ENCODE measurements at regions not wholly inside any gene's neighbourhood (a gene's known extent, or its start where the extent isn't known, plus 50 kb on each side); places are given as distances from the start of the nearest gene placed in this dataset.

DNA sequence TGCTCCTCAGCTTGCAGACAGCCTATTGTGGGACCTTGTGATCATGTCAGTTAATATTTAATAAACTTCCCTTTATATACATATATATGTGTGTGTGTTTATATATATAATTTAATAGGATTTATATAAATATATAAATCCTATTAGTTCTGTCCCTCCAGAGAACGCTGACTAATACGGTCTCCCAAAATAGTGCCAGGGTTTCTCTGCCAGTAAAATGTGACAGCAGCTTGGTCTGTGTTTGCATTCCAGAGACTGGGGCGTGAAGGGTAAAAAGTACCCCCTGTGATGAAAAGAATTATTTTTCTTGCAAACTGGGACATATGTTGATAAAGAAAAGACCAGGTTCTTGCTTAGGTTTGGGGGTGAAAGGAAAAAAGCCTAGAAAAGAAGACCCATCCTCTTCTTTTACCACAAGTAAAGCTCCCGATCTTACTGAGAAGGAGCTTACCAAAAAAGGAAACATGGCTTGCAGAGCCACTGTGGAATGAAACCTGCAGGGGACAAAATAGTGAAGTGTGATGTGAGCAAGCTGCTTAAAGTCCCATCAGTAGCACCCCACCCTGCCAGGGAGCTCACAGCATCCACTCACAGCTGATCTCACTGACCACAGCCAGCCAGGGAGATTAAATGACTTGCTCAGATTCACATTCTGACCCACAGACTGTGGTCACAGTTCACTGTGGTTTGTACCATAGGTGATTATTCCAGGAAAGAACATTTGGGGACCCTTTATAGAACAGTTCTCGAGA is 110.9 kb upstream of the RMP24 start:
- TF ChIP-seq CTCF (IDR thresholded peaks at IDR 0.05; ENCODE audit: borderline replicate concordance, control extremely low read depth, extremely low read depth, insufficient read depth, missing control alignments), result no peak
- in situ Hi-C loops (cut with MboI; ENCODE audit: low sequenced_read_pairs, unreplicated experiment), result no loop called here
- no peak for DNase-seq (ENCODE audit: low spot score)

GRCh38 chr18:35862119-35862640 is 110.3 kb upstream of the RMP24 start:
- in situ Hi-C loops (cut with MboI; ENCODE audit: low sequenced_read_pairs, unreplicated experiment), result no loop called here
- DNase-seq (ENCODE audit: low spot score), result no peak
- no peak for TF ChIP-seq CTCF (IDR thresholded peaks at IDR 0.05; ENCODE audit: borderline replicate concordance, control extremely low read depth, extremely low read depth, insufficient read depth, missing control alignments)

- TF ChIP-seq CTCF (IDR thresholded peaks at IDR 0.05; ENCODE audit: borderline replicate concordance, control extremely low read depth, extremely low read depth, insufficient read depth, missing control alignments), result no peak
- in situ Hi-C loops (cut with MboI; ENCODE audit: low sequenced_read_pairs, unreplicated experiment), result no loop called here
- DNase-seq (ENCODE audit: low spot score), result no peak
These were observed 107.6 kb upstream of the RMP24 start for GRCh38 chr18:35864916-35865315.

DNA sequence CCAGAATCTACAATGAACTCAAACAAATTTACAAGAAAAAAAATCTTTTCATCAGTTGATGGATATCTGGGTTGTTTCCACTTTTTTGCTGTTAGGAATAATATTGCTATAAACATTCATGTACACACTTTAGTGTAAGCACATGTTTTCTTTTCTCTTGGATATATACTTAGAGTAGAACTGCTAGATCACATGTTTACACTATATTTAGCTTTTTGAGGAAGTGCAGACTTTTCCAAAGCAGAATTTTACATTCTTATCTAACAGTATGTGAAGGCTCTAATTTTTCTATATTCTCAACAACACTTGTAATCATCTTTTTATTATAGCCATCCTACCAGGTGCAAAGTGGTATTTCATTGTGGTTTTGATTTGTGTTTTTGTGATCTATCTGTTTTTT is 103.6 kb upstream of the RMP24 start:
- no peak for TF ChIP-seq CTCF (IDR thresholded peaks at IDR 0.05; ENCODE audit: borderline replicate concordance, control extremely low read depth, extremely low read depth, insufficient read depth, missing control alignments)
- in situ Hi-C loops (cut with MboI; ENCODE audit: low sequenced_read_pairs, unreplicated experiment), result no loop called here
- no peak for DNase-seq (ENCODE audit: low spot score)

DNA sequence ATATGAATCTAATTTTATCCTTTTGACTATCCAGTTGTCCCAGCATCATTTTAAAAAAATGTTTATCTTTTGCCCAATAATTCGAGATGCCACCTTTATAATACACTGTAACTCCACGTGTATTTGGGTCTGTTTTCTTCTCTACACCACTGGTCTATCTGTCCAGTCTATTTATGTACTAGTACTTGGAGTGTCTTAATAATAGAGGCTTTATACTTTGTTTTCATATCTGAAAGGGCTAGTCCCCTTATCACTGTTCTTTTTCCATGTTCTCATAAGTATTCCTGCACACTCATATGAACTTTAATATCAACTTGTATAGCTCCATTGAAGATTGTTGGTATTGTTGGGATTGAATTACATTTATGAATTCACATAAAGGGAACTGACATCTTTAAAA is 101.1 kb upstream of the RMP24 start:
- no peak for TF ChIP-seq CTCF (IDR thresholded peaks at IDR 0.05; ENCODE audit: borderline replicate concordance, control extremely low read depth, extremely low read depth, insufficient read depth, missing control alignments)
- DNase-seq (ENCODE audit: low spot score), result no peak
- in situ Hi-C loops (cut with MboI; ENCODE audit: low sequenced_read_pairs, unreplicated experiment), result no loop called here

DNA sequence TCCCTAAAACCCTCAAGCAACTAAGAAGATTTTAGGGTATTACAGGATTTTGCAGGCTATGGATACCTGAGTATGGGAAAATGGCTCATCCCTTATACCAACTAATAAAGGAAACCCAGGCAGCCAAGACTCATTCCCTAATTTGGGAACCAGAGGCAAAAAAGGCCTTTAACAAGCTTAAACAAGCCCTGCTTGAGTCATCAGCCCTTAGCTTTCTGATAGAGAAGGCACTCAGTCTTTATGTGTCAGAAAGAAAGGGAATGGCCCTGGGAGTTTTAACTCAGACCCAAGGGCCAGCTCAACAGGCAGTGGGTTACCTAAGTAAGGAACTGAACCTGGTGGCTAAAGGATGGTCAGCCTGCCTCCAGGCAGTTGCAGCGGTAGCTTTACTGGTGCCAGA is 96.9 kb upstream of the RMP24 start:
- no peak for TF ChIP-seq CTCF (IDR thresholded peaks at IDR 0.05; ENCODE audit: borderline replicate concordance, control extremely low read depth, extremely low read depth, insufficient read depth, missing control alignments)
- in situ Hi-C loops (cut with MboI; ENCODE audit: low sequenced_read_pairs, unreplicated experiment), result no loop called here
- DNase-seq (ENCODE audit: low spot score), result no peak

All from GM13976 (cell line).